ENCODE measurements at regions not wholly inside any gene's neighbourhood (a gene's known extent, or its start where the extent isn't known, plus 50 kb on each side); places are given as distances from the start of the nearest gene placed in this dataset.

- DNase-seq (ENCODE audit: low read depth), result no peak
- no peak for TF ChIP-seq CTCF (IDR thresholded peaks at IDR 0.05; ENCODE audit: control insufficient read depth, insufficient read depth, low read depth, low read length, missing control alignments)
Measured at GRCh38 chr13:104597546-104598180, 1531.4 kb upstream of the SLC10A2 start.

GRCh38 chr13:104595511-104595910 lies 1529.3 kb upstream of the SLC10A2 start:
- TF ChIP-seq CTCF (IDR thresholded peaks at IDR 0.05; ENCODE audit: control insufficient read depth, insufficient read depth, low read depth, low read length, missing control alignments), result no peak
- DNase-seq (ENCODE audit: low read depth), result no peak
- no peak overlapping the region for H3K4me3 ChIP-seq (ENCODE audit: control insufficient read depth, low read depth, low read length)

More at GRCh38 chr13:104597546-104598180, 1531.4 kb upstream of the SLC10A2 start:
- no peak overlapping the region for H3K4me3 ChIP-seq (ENCODE audit: control insufficient read depth, low read depth, low read length)

GRCh38 chr13:104594806-104595205 lies 1528.6 kb upstream of the SLC10A2 start:
- no peak for DNase-seq (ENCODE audit: low read depth)
- no peak for TF ChIP-seq CTCF (IDR thresholded peaks at IDR 0.05; ENCODE audit: control insufficient read depth, insufficient read depth, low read depth, low read length, missing control alignments)
- H3K4me3 ChIP-seq (ENCODE audit: control insufficient read depth, low read depth, low read length), result no peak overlapping the region

GRCh38 chr13:104593693-104594092 lies 1527.5 kb upstream of the SLC10A2 start:
- H3K4me3 ChIP-seq (ENCODE audit: control insufficient read depth, low read depth, low read length), result no peak overlapping the region
- TF ChIP-seq CTCF (IDR thresholded peaks at IDR 0.05; ENCODE audit: control insufficient read depth, insufficient read depth, low read depth, low read length, missing control alignments), result no peak
- no peak for DNase-seq (ENCODE audit: low read depth)

- DNase-seq (ENCODE audit: low read depth), result no peak
- no peak overlapping the region for H3K4me3 ChIP-seq (ENCODE audit: control insufficient read depth, low read depth, low read length)
- no peak for TF ChIP-seq CTCF (IDR thresholded peaks at IDR 0.05; ENCODE audit: control insufficient read depth, insufficient read depth, low read depth, low read length, missing control alignments)
Measured at GRCh38 chr13:104593251-104593576, 1527.0 kb upstream of the SLC10A2 start.

- H3K4me3 ChIP-seq (ENCODE audit: control insufficient read depth, low read depth, low read length), result no peak overlapping the region
- no peak for DNase-seq (ENCODE audit: low read depth)
- no peak for TF ChIP-seq CTCF (IDR thresholded peaks at IDR 0.05; ENCODE audit: control insufficient read depth, insufficient read depth, low read depth, low read length, missing control alignments)
Measured at GRCh38 chr13:104592545-104593250, 1526.5 kb upstream of the SLC10A2 start.

Data from AG09309 (cell line).